ENCODE measurements at regions not wholly inside any gene's neighbourhood (a gene's known extent, or its start where the extent isn't known, plus 50 kb on each side); places are given as distances from the start of the nearest gene placed in this dataset.

DNA sequence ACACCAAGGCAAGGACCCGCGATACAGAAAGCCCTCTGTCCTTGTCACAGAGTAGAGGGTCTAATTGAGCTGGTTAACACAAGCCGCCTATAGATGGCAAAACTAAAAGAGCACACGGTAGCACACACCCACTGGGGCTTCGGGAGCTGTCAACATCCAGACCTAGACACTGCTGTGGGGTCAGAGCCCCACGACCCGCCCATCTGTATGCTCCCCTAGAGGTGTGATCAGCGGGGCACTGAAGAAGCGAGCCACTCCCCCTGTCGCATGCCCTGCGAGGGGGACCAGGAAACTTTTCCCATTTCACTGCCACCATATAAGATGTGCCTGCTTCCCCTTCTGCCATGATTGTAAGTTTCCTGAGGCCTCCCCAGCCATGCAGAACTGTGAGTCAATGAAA is 1255.8 kb upstream of the CDH8 start:
- TF ChIP-seq, protein P1, sequence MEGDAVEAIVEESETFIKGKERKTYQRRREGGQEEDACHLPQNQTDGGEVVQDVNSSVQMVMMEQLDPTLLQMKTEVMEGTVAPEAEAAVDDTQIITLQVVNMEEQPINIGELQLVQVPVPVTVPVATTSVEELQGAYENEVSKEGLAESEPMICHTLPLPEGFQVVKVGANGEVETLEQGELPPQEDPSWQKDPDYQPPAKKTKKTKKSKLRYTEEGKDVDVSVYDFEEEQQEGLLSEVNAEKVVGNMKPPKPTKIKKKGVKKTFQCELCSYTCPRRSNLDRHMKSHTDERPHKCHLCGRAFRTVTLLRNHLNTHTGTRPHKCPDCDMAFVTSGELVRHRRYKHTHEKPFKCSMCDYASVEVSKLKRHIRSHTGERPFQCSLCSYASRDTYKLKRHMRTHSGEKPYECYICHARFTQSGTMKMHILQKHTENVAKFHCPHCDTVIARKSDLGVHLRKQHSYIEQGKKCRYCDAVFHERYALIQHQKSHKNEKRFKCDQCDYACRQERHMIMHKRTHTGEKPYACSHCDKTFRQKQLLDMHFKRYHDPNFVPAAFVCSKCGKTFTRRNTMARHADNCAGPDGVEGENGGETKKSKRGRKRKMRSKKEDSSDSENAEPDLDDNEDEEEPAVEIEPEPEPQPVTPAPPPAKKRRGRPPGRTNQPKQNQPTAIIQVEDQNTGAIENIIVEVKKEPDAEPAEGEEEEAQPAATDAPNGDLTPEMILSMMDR (IDR thresholded peaks at IDR 0.05): no peak
- no peak for TF ChIP-seq POLR2A (IDR thresholded peaks at IDR 0.05)

Data from testis (tissue), 2 donors.